ENCODE measurements at regions not wholly inside any gene's neighbourhood (a gene's known extent, or its start where the extent isn't known, plus 50 kb on each side); places are given as distances from the start of the nearest gene placed in this dataset.
"Not testable (repeated sequence)": the region's sequence is repeated elsewhere in the genome, so short reads cannot be mapped to it uniquely, and the experiment has no call there.

DNA sequence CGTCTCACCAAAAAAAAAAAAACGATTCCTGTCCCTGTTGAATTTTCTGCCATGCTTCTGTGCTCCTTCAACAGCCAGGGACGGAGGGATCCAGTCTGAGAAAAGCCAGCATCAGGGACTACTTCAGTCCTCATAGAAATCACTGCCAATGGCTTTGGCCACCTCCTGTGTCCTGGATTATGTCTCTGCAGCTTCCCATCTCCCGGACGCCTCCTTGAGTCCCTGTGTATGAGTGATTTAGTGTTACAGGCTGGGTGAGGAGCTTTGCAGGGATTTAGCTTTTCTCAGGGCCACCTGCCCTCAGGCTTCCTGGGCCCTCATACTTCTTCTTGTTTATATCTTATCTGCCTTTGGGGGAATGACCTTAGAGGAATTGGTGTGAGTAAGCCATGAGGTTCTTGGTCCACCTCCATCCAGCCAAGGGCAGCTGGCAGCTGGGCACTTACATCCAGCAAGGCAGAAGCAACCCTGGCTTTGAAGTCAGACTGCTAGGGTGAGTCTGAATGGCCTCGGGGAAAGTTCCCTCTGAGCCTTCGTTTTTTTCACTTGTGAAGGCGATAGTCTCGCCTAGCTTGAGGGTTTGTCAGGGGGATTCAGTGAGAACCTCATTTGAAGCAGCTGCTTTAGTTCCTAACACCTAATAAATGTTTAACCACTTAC lies 65.6 kb downstream of the NPIPB11 start:
- H3K9ac ChIP-seq (ENCODE audit: low read length); H3K4me3 ChIP-seq (ENCODE audit: low read depth in 1 of 2, low read length in 2 of 2); H3K27ac ChIP-seq (ENCODE audit: low read depth, low read length); H3K9me3 ChIP-seq (ENCODE audit: low read length); H3K27me3 ChIP-seq (ENCODE audit: control insufficient read depth in 1 of 2, insufficient read depth in 2 of 2, low read length in 2 of 2); H3K4me1 ChIP-seq (ENCODE audit: insufficient read depth, low read length); H3K36me3 ChIP-seq (ENCODE audit: insufficient read depth, low read length): not testable (repeated sequence)

DNA sequence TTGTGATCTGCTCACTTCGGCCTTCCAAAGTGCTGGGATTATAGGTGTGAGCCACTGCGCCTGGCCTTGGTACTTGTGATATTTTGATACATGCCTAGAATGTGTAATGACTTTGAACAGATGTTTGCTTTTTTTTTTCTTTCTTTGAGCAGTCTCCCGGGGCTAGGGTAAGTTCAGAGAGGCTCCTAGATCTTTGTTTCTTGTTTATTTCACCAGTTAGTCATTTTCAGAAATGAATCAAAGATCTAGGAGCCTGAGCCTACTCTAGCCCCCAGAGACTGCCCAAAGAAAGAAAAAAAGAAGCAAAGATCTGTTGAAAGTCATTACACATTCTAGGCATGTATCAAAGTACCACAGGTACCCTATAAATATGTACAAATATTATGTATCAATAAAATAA lies 66.3 kb downstream of the NPIPB11 start:
- not testable (repeated sequence) for H3K27me3 ChIP-seq (ENCODE audit: control insufficient read depth in 1 of 2, insufficient read depth in 2 of 2, low read length in 2 of 2); H3K9ac ChIP-seq (ENCODE audit: low read length); H3K9me3 ChIP-seq (ENCODE audit: low read length); H3K4me3 ChIP-seq (ENCODE audit: low read depth in 1 of 2, low read length in 2 of 2); H3K4me1 ChIP-seq (ENCODE audit: insufficient read depth, low read length); H3K27ac ChIP-seq (ENCODE audit: low read depth, low read length); H3K36me3 ChIP-seq (ENCODE audit: insufficient read depth, low read length)

DNA sequence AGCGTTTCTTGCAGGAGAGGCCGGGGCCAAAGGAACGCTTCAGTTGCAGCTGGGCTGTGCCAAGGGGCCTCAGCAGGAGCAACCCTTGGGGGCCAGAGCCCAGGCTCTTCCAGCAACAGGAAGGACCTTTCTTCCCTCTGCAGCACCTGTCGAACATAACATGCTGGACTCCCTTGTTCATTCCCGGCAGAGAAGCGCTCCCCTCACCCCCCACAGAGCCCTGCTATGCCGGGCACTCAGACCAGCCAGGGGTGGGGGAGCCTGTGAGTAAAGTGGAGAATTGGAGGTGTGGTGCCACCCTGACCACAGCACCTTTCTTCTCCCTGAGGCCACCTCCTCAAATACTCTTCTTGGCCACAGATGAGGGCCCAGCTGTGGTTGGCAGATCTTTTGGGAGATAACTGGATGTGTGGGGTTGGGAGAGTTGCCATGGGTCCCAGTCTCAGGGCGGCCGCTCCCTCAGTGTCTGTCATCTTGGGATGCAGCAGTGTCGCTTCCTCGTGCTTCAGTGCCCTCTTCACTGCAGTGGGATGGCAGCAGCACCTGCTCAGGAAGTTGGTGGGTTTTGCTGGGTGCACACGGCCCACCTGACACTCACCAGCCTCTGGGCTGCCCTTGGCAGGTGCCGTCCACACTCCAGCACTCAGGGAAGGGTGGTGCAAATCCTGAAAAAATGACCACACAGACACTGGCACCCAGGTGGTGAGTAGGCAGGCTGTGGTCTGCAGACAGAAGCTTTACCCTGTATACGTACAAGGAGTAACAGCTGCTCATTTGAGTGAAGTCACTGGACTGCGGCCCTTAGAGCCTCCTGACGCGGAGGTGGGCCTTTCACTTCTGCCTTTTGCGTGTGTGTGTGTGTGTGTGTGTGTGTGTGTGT lies 67.5 kb downstream of the NPIPB11 start:
- H3K27me3 ChIP-seq (ENCODE audit: control insufficient read depth in 1 of 2, insufficient read depth in 2 of 2, low read length in 2 of 2); H3K9ac ChIP-seq (ENCODE audit: low read length); H3K4me1 ChIP-seq (ENCODE audit: insufficient read depth, low read length); H3K27ac ChIP-seq (ENCODE audit: low read depth, low read length); H3K4me3 ChIP-seq (ENCODE audit: low read depth in 1 of 2, low read length in 2 of 2); H3K36me3 ChIP-seq (ENCODE audit: insufficient read depth, low read length); H3K9me3 ChIP-seq (ENCODE audit: low read length): not testable (repeated sequence)

DNA sequence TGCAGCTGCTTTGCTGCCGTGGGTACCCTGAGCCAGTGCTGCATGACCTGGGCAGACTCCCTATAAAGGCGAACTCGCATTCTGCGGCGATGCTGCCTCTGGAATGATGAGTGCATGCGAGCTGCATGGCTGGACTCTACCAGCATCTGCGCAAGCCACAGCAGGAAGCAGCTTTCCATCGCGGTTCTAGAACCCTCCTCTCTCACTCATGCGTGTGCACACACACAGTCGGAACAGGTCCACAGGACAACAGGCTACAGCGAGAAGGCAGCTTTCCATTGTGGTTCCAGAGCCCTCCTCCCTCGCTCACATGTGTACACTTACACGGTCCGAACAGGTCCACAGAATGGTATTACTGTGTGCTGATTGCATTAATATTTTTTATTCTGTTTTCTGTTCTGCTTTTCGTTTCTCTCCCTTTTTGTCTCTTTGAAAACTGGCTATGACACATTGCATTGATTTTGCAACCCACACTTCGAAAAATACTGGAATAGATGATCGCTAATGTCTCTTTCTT lies 69.1 kb downstream of the NPIPB11 start:
- not testable (repeated sequence) for H3K27ac ChIP-seq (ENCODE audit: low read depth, low read length); H3K4me3 ChIP-seq (ENCODE audit: low read depth in 1 of 2, low read length in 2 of 2); H3K4me1 ChIP-seq (ENCODE audit: insufficient read depth, low read length); H3K27me3 ChIP-seq (ENCODE audit: control insufficient read depth in 1 of 2, insufficient read depth in 2 of 2, low read length in 2 of 2); H3K9ac ChIP-seq (ENCODE audit: low read length); H3K36me3 ChIP-seq (ENCODE audit: insufficient read depth, low read length); H3K9me3 ChIP-seq (ENCODE audit: low read length)

DNA sequence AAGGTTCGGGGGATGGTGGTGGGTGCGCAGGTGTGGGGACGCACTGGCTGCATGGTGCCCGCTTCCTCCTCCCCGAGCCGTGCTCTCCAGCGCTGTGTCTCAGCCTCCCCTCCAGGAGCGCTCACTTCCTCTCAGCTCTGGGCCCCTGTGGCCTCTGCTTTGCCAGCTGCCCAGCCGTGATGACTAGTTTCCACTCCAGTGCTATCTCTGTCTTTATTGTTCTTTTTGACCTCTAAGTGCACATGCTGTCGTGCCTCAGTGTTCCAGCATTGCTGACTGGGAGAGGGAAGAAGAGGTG lies 71.0 kb downstream of the NPIPB11 start:
- not testable (repeated sequence) for H3K36me3 ChIP-seq (ENCODE audit: insufficient read depth, low read length); H3K4me1 ChIP-seq (ENCODE audit: insufficient read depth, low read length); H3K9me3 ChIP-seq (ENCODE audit: low read length); H3K9ac ChIP-seq (ENCODE audit: low read length); H3K27ac ChIP-seq (ENCODE audit: low read depth, low read length); H3K4me3 ChIP-seq (ENCODE audit: low read depth in 1 of 2, low read length in 2 of 2); H3K27me3 ChIP-seq (ENCODE audit: control insufficient read depth in 1 of 2, insufficient read depth in 2 of 2, low read length in 2 of 2)

DNA sequence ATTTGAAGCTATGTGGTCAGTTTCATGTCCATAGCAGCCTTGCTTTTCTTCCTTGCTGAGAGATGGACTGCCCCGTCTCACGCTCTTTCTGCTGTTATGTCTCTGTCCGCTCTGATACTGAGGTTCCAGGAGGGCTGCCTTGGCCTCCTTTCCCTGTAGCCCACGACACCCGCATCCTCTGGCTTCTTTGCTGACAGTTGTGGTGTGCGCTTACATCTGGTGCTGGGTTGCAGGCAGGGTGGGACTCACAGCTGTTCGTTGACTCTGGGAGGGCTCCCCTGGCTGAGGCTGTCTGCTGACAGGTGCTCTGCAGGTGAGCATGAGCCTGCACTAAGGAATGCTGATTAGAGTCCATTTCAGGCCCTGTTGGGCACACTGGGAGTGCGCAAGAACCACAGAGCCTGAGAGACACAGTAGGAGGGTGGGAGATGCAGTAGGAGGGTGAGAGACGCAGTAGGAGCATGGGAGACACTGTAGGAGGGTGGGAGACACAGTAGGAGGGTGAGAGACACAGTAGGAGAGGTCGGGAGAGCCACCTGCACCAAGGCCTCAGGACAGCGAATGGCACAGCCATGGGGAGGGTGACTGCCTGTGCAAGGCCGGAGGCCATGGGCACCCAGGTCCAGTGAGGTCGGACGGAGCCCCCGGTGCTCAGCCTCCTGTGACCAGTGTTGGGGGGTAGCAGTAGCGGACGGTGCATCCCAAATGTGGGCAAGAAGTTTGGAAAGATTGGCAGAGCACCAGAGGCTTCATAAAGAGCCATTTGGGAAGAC lies 71.5 kb downstream of the NPIPB11 start:
- H3K9me3 ChIP-seq (ENCODE audit: low read length); H3K4me3 ChIP-seq (ENCODE audit: low read depth in 1 of 2, low read length in 2 of 2); H3K4me1 ChIP-seq (ENCODE audit: insufficient read depth, low read length); H3K36me3 ChIP-seq (ENCODE audit: insufficient read depth, low read length); H3K9ac ChIP-seq (ENCODE audit: low read length); H3K27me3 ChIP-seq (ENCODE audit: control insufficient read depth in 1 of 2, insufficient read depth in 2 of 2, low read length in 2 of 2); H3K27ac ChIP-seq (ENCODE audit: low read depth, low read length): not testable (repeated sequence)

DNA sequence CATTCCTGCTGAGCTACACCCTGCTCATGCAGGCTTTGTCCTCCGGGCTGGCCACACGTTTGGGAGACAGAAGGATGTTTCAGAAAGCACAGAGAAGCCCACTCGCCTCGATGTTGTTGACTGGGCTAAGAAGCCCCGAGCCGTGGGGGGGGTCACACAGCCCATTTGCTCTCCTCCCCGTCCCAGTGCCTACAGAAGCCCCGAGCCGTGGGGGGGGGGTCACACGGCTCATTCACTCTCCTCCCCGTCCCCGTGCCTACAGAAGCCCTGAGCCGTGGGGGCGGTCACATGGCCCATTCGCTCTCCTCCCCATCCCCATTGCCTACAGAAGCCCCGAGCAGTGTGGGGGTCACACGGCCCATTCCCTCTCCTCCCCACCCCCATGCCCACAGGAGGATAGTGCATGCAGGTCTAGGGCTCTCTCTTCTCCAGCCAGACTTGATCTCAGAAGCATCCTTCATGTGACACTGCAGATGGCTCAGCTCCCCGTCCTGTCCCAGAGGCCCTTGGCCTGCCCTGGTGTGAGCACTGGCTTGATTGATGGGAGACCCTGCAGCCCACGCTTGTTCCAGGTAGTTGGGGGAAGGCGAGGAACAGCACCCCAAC lies 72.9 kb downstream of the NPIPB11 start:
- H3K9ac ChIP-seq (ENCODE audit: low read length); H3K27me3 ChIP-seq (ENCODE audit: control insufficient read depth in 1 of 2, insufficient read depth in 2 of 2, low read length in 2 of 2); H3K4me3 ChIP-seq (ENCODE audit: low read depth in 1 of 2, low read length in 2 of 2); H3K27ac ChIP-seq (ENCODE audit: low read depth, low read length); H3K4me1 ChIP-seq (ENCODE audit: insufficient read depth, low read length); H3K36me3 ChIP-seq (ENCODE audit: insufficient read depth, low read length); H3K9me3 ChIP-seq (ENCODE audit: low read length): not testable (repeated sequence)

DNA sequence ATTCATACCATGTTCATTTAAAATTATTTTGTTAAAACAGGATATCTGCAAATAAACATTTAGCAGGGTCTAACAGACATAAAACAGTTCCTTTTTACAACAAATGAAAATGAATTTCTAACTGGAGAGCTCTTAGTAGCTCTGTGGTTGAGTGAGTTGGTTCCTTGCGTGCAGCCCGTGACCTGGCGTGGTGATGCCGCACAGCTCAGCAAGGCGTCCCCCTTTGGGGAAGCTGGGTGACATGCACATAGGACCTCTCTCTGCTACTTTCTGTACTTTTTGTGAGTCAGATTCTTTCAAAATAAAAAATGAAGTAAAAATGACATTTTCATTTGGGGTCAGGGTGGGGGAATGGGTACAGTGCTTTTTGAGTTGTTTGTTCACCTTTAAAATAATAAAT lies 75.9 kb downstream of the NPIPB11 start:
- not testable (repeated sequence) for H3K9me3 ChIP-seq (ENCODE audit: low read length); H3K27me3 ChIP-seq (ENCODE audit: control insufficient read depth in 1 of 2, insufficient read depth in 2 of 2, low read length in 2 of 2); H3K27ac ChIP-seq (ENCODE audit: low read depth, low read length); H3K4me3 ChIP-seq (ENCODE audit: low read depth in 1 of 2, low read length in 2 of 2); H3K9ac ChIP-seq (ENCODE audit: low read length); H3K4me1 ChIP-seq (ENCODE audit: insufficient read depth, low read length); H3K36me3 ChIP-seq (ENCODE audit: insufficient read depth, low read length)

DNA sequence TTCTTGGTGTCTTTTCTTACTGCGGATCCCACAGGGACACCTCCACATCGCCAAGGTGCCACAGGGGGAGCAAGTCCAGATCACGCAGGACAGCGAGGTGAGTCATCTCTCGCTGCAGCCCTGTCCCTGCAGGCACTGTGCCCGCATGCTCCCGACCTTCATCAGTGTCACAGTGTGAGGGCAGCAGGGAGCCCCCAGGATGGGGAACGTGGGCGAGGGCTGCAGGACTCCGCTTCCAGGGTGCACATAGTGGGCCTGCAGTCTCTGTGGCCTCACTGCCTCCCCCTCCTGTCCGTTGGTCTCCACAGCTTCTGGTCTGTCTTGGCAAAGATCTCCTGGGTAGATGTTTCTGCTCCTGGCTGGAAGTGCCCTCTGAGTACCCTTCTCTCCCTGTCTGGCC lies 78.0 kb downstream of the NPIPB11 start:
- not testable (repeated sequence) for H3K9me3 ChIP-seq (ENCODE audit: low read length); H3K27ac ChIP-seq (ENCODE audit: low read depth, low read length); H3K4me3 ChIP-seq (ENCODE audit: low read depth in 1 of 2, low read length in 2 of 2); H3K27me3 ChIP-seq (ENCODE audit: control insufficient read depth in 1 of 2, insufficient read depth in 2 of 2, low read length in 2 of 2); H3K9ac ChIP-seq (ENCODE audit: low read length); H3K36me3 ChIP-seq (ENCODE audit: insufficient read depth, low read length); H3K4me1 ChIP-seq (ENCODE audit: insufficient read depth, low read length)

DNA sequence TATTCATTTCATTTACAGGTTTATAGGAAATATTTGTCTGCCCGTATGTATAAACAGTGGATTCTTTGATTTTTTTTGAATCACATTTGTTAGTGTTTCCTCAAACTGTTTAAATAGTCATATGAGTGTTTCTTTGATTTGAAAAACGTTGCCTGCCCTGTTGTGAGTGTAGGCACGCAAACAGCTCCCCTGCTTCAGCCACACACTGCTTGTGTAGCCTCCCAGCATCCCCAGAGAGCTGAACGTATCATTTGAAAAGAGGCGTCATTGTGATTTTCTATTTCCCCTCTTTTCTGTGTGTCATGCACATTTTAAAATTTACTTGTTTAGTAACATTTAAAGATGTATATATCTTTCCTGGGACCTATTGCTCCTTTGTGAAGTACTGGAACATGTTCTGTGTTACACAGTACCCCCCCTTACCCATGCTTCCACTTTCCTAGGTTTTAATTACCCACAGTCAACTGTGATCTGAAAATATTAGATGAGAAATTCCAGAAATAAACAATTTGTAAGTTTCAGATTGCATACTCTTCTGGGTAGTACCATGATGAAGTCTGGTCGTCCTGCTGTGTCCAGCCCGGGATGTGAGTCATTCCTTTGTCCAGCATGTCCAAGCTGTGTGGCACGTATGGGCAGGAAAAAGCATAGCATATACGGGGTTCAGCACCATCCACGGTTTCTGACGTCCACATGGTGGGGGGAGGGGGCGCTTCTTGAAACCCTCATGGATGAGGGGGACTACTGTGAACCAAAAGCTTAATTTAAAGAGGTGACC lies 78.7 kb downstream of the NPIPB11 start:
- H3K27ac ChIP-seq (ENCODE audit: low read depth, low read length); H3K4me3 ChIP-seq (ENCODE audit: low read depth in 1 of 2, low read length in 2 of 2); H3K27me3 ChIP-seq (ENCODE audit: control insufficient read depth in 1 of 2, insufficient read depth in 2 of 2, low read length in 2 of 2); H3K9me3 ChIP-seq (ENCODE audit: low read length); H3K9ac ChIP-seq (ENCODE audit: low read length); H3K4me1 ChIP-seq (ENCODE audit: insufficient read depth, low read length); H3K36me3 ChIP-seq (ENCODE audit: insufficient read depth, low read length): not testable (repeated sequence)

All from muscle layer of colon (tissue), 2 donors.